HFF-Myc (cell line): ENCODE measurements at regions not wholly inside any gene's neighbourhood (a gene's known extent, or its start where the extent isn't known, plus 50 kb on each side); places are given as distances from the start of the nearest gene placed in this dataset.

Experiments
- DNase-seq: peaks from one replicate; pipeline ENCODE4 v3.0.0-alpha.2; 2011; ENCODE audit warnings: low read depth; ENCODE audit errors: extremely low read depth
- H3K4me3 ChIP-seq: replicated peaks from 2 replicates; pipeline ENCODE4 v1.5.1; 2011; ENCODE audit warnings: low read depth, mild to moderate bottlenecking, control low read depth, low read length
- CTCF ChIP-seq: IDR thresholded peaks from 2 replicates; pipeline ENCODE4 v1.5.1; 2012; ENCODE audit warnings: mild to moderate bottlenecking, low read depth, low read length, control low read depth; ENCODE audit errors: missing control alignments

- no peak overlapping the region for H3K4me3 ChIP-seq
- TF ChIP-seq CTCF: no peak
- no peak for DNase-seq
These were observed 2026.5 kb downstream of the TP53TG3F start for GRCh38 chr16:35485915-35486314.

GRCh38 chr16:35492225-35492624, 2032.8 kb downstream of the TP53TG3F start:
- TF ChIP-seq CTCF: no peak
- H3K4me3 ChIP-seq: no peak overlapping the region
- no peak for DNase-seq

DNA sequence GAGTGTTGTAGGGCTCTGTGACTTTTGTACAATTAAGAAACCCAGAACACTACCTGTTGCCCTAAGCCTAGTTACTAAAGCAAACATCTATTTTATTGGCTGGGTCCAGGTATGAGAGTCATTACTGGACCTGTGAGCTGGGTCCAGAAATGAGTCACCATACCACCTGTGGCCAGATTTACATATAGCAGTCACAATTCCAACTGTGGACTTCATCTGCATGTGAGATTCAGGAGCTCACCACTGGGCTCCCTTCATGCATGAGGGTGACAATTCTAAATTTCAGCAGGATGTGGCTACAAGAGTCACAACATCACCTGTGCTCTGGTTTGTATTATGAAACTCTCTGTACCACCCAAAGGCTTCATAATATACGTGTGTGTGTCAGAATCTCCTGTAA, 2038.0 kb downstream of the TP53TG3F start:
- DNase-seq: no peak
- no peak overlapping the region for H3K4me3 ChIP-seq
- TF ChIP-seq CTCF: no peak

DNA sequence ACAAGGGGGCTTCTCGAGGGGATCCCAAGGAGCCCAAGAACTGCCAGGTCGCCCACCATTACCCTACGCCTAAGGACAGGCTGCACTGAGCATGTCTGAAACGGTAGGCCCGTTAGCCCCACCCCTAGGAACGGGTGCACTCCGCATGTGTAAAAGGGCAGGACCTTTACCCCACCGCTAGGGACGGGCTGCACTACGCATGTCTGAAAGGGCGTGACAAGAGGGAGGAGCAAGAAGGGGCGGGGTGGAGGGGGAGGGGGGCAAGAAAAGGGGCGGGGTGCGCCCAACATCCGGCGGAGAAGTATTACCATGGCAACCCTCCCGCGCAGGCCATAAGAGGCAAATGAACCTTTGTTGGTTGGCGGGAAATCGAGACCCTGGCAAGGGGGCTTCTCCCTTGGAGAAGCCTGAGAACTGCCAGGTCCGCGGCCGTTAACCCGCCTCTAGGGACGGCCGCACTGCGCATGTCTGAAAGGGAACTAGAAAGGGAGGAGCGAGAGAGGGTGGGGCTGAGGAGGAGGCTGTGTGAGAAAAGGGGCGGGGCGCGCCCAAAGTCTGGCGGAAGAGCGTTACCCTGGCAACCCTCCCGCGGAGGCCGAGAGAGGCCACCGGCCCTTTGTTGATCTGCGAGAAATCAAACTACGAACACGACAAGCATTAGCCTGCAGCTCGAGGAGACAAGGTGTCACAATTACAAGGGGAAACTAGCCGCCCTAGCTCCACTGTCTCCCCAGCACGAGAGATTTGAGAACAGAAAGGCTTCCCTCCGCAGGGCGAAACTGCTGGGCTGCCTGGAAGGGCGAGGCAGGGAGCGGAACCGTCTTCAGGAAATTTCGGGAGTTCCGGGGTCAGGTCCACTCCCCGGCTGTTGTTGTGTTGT, 2046.8 kb downstream of the TP53TG3F start:
- no peak for DNase-seq
- no peak overlapping the region for H3K4me3 ChIP-seq
- TF ChIP-seq CTCF: no peak

- DNase-seq: no peak
- no peak for TF ChIP-seq CTCF
- H3K4me3 ChIP-seq: no peak overlapping the region
These were observed 2047.4 kb downstream of the TP53TG3F start for GRCh38 chr16:35506898-35507194.

DNA sequence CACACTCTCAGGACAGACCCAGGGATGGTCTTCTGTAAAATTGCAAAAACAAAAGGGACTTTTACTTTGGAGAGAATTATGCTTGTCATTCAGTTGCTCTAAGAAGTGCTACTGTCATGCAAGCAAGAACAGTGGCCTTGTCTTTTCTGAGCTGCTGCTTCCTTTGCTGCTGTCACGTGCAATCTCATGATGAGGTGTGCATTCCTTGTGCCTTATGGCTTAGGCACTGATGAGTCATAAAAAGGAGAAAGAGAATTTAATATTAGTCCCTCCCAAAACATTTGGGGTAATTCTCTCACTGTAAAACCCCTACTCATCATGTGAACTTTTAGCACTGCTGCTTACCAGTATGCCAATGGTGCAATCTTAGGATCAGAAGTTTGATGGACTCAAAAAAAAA, 2051.3 kb downstream of the TP53TG3F start:
- no peak overlapping the region for H3K4me3 ChIP-seq
- no peak for DNase-seq
- TF ChIP-seq CTCF: no peak

DNA sequence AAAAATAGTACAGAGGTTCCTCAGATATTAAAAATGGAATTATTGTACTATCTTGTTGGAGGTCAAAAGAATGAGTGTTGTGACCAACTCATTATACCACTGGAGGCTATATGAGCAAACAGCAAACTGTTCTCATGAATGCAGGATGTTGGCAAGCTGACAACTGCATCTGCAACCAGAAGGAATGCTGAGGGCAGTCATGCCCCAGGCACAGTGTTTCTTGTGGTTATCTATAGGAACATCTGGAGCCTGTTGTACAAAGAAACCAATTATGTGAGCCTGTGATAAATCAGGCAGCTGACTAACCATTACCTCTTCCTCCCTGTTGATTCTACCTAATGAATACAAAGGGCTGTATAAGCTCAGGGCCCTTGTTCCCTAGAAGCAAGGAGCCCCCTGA, 2057.1 kb downstream of the TP53TG3F start:
- TF ChIP-seq CTCF: no peak

More for the DNA sequence above, 2057.1 kb downstream of the TP53TG3F start:
- DNase-seq: no peak
- H3K4me3 ChIP-seq: no peak overlapping the region
